ENCODE measurements at regions not wholly inside any gene's neighbourhood (a gene's known extent, or its start where the extent isn't known, plus 50 kb on each side); places are given as distances from the start of the nearest gene placed in this dataset.
"Not testable (repeated sequence)": the region's sequence is repeated elsewhere in the genome, so short reads cannot be mapped to it uniquely, and the experiment has no call there.

GRCh38 chr2:172294983-172295382 is 132.4 kb upstream of the ITGA6 start:
- DNase-seq = no peak

- DNase-seq = no peak
Observed at GRCh38 chr2:172295677-172296076, 131.7 kb upstream of the ITGA6 start.

GRCh38 chr2:172296267-172297046 is 130.9 kb upstream of the ITGA6 start:
- DNase-seq = no peak

- no peak for DNase-seq
Observed at GRCh38 chr2:172297531-172297930, 129.9 kb upstream of the ITGA6 start.

GRCh38 chr2:172297950-172298349 is 129.4 kb upstream of the ITGA6 start:
- DNase-seq = no peak

- DNase-seq = no peak
Observed at GRCh38 chr2:172299741-172300140, 127.6 kb upstream of the ITGA6 start.

- no peak for DNase-seq
Observed at GRCh38 chr2:172300851-172301250, 126.5 kb upstream of the ITGA6 start.

- DNase-seq = no peak
Observed at GRCh38 chr2:172305066-172305465, 122.3 kb upstream of the ITGA6 start.

- DNase-seq = no peak
Observed at GRCh38 chr2:172307800-172308199, 119.6 kb upstream of the ITGA6 start.

GRCh38 chr2:172308253-172308935 is 119.0 kb upstream of the ITGA6 start:
- DNase-seq = no peak

- DNase-seq = no peak
Observed at GRCh38 chr2:172311921-172312345, 115.5 kb upstream of the ITGA6 start.

GRCh38 chr2:172313715-172314341 is 113.6 kb upstream of the ITGA6 start:
- no peak for DNase-seq

GRCh38 chr2:172315070-172315469 is 112.3 kb upstream of the ITGA6 start:
- not testable (repeated sequence) for DNase-seq

GRCh38 chr2:172322049-172322448 is 105.3 kb upstream of the ITGA6 start:
- no peak for DNase-seq

GRCh38 chr2:172323256-172323655 is 104.1 kb upstream of the ITGA6 start:
- DNase-seq = no peak

GRCh38 chr2:172323861-172324597 is 103.4 kb upstream of the ITGA6 start:
- no peak for DNase-seq

- DNase-seq = no peak
Observed at GRCh38 chr2:172326211-172326509, 101.2 kb upstream of the ITGA6 start.

GRCh38 chr2:172328103-172328841 is 99.1 kb upstream of the ITGA6 start:
- DNase-seq = no peak

GRCh38 chr2:172329416-172329773 is 98.0 kb upstream of the ITGA6 start:
- DNase-seq = no peak

- no peak for DNase-seq
Observed at GRCh38 chr2:172329774-172330671, 97.4 kb upstream of the ITGA6 start.

GRCh38 chr2:172332507-172332906 is 94.9 kb upstream of the ITGA6 start:
- no peak for DNase-seq
